ENCODE measurements at regions not wholly inside any gene's neighbourhood (a gene's known extent, or its start where the extent isn't known, plus 50 kb on each side); places are given as distances from the start of the nearest gene placed in this dataset.

- H3K27ac ChIP-seq: no peak overlapping the region
- H2AFZ ChIP-seq: no peak overlapping the region
- H3K9me3 ChIP-seq (ENCODE audit: control insufficient read depth, low read length): no peaks in the 10 kb centered on the region
- no peak overlapping the region for H3K9ac ChIP-seq
- no peak overlapping the region for H3K4me3 ChIP-seq (ENCODE audit: low read depth, low read length)
- H3K4me2 ChIP-seq (ENCODE audit: low read length): no peak overlapping the region
- no peaks in the 10 kb centered on the region for H3K27me3 ChIP-seq (ENCODE audit: control insufficient read depth, insufficient read depth, low read length)
- H3K36me3 ChIP-seq (ENCODE audit: control insufficient read depth, insufficient read depth, low read length): no peaks in the 10 kb centered on the region
- H3K4me1 ChIP-seq: no peaks in the 10 kb centered on the region
- H3K79me2 ChIP-seq: no peaks in the 10 kb centered on the region
- TF ChIP-seq CTCF (IDR thresholded peaks at IDR 0.05): no peak
Observed at GRCh38 chr2:235267251-235267650, 226.6 kb upstream of the AGAP1 start.

GRCh38 chr2:235268535-235268934 lies 225.3 kb upstream of the AGAP1 start:
- no peak for TF ChIP-seq CTCF (IDR thresholded peaks at IDR 0.05)

GRCh38 chr2:235270291-235270690 lies 223.6 kb upstream of the AGAP1 start:
- H3K4me3 ChIP-seq (ENCODE audit: low read depth, low read length): no peak overlapping the region
- H3K9me3 ChIP-seq (ENCODE audit: control insufficient read depth, low read length): no peaks in the 10 kb centered on the region
- H2AFZ ChIP-seq: no peak overlapping the region
- H3K4me2 ChIP-seq (ENCODE audit: low read length): no peak overlapping the region
- no peaks in the 10 kb centered on the region for H3K27me3 ChIP-seq (ENCODE audit: control insufficient read depth, insufficient read depth, low read length)
- no peak for TF ChIP-seq CTCF (IDR thresholded peaks at IDR 0.05)
- H3K4me1 ChIP-seq: no peaks in the 10 kb centered on the region
- no peak overlapping the region for H3K9ac ChIP-seq
- H3K79me2 ChIP-seq: no peaks in the 10 kb centered on the region
- H3K27ac ChIP-seq: no peak overlapping the region
- no peaks in the 10 kb centered on the region for H3K36me3 ChIP-seq (ENCODE audit: control insufficient read depth, insufficient read depth, low read length)

More at GRCh38 chr2:235268535-235268934, 225.3 kb upstream of the AGAP1 start:
- Histone ChIP-seq H3K27ac (no peak overlapping the region), H3K27me3 (ENCODE audit: control insufficient read depth, insufficient read depth, low read length) (no peaks in the 10 kb centered on the region), H3K4me3 (ENCODE audit: low read depth, low read length) (no peak overlapping the region), H3K4me2 (ENCODE audit: low read length) (no peak overlapping the region), H3K9ac (no peak overlapping the region), H3K79me2 (no peaks in the 10 kb centered on the region), H2AFZ (no peak overlapping the region), H3K9me3 (ENCODE audit: control insufficient read depth, low read length) (no peaks in the 10 kb centered on the region), H3K36me3 (ENCODE audit: control insufficient read depth, insufficient read depth, low read length) (no peaks in the 10 kb centered on the region), H3K4me1 (no peaks in the 10 kb centered on the region)

GRCh38 chr2:235270956-235271355 lies 222.9 kb upstream of the AGAP1 start:
- Histone ChIP-seq H3K36me3 (ENCODE audit: control insufficient read depth, insufficient read depth, low read length) (no peaks in the 10 kb centered on the region), H3K9ac (no peak overlapping the region), H3K27ac (no peak overlapping the region), H3K9me3 (ENCODE audit: control insufficient read depth, low read length) (no peaks in the 10 kb centered on the region), H3K4me1 (no peaks in the 10 kb centered on the region), H3K4me3 (ENCODE audit: low read depth, low read length) (no peak overlapping the region), H3K4me2 (ENCODE audit: low read length) (no peak overlapping the region), H2AFZ (no peak overlapping the region), H3K79me2 (no peaks in the 10 kb centered on the region), H3K27me3 (ENCODE audit: control insufficient read depth, insufficient read depth, low read length) (no peaks in the 10 kb centered on the region)
- no peak for TF ChIP-seq CTCF (IDR thresholded peaks at IDR 0.05)

GRCh38 chr2:235271936-235272335 lies 221.9 kb upstream of the AGAP1 start:
- Histone ChIP-seq H3K27ac (no peak overlapping the region), H3K9me3 (ENCODE audit: control insufficient read depth, low read length) (no peaks in the 10 kb centered on the region), H3K4me3 (ENCODE audit: low read depth, low read length) (no peak overlapping the region), H3K79me2 (no peaks in the 10 kb centered on the region), H3K4me2 (ENCODE audit: low read length) (no peak overlapping the region), H3K27me3 (ENCODE audit: control insufficient read depth, insufficient read depth, low read length) (no peaks in the 10 kb centered on the region), H3K36me3 (ENCODE audit: control insufficient read depth, insufficient read depth, low read length) (no peaks in the 10 kb centered on the region), H3K4me1 (no peaks in the 10 kb centered on the region), H3K9ac (no peak overlapping the region), H2AFZ (no peak overlapping the region)
- TF ChIP-seq CTCF (IDR thresholded peaks at IDR 0.05): no peak
